GM18511 (cell line): ENCODE measurements at regions not wholly inside any gene's neighbourhood (a gene's known extent, or its start where the extent isn't known, plus 50 kb on each side); places are given as distances from the start of the nearest gene placed in this dataset.
"Not testable (repeated sequence)": the region's sequence is repeated elsewhere in the genome, so short reads cannot be mapped to it uniquely, and the experiment has no call there.

Experiments used
- ATAC-seq: cut with Tn5 transposase; IDR thresholded peaks from one replicate; pipeline ENCODE4 v1.9.1; 2021; ENCODE audit warnings: mild to moderate bottlenecking, moderate library complexity; ENCODE audit not compliant: unreplicated experiment

DNA sequence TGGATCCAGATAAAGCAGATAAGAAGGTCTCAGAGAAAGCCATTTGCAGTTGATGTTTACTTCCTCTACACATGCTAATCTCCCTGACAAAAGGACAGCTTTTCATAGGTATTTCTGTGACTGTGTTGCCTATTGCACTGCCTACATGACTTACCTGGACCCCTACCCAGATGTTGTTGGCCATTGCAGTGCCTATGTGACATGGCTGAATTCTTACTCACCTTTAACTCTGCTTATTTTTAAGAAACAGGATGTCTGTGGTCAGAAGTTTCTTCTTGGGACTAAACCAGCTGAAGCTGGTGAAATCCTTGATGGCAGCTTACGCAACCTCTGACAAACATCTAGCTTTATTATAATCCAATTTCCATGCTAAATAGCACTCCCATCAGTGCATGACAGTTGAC, 50.7 kb downstream of the PPIAL4D start:
- ATAC-seq = not testable (repeated sequence)

DNA sequence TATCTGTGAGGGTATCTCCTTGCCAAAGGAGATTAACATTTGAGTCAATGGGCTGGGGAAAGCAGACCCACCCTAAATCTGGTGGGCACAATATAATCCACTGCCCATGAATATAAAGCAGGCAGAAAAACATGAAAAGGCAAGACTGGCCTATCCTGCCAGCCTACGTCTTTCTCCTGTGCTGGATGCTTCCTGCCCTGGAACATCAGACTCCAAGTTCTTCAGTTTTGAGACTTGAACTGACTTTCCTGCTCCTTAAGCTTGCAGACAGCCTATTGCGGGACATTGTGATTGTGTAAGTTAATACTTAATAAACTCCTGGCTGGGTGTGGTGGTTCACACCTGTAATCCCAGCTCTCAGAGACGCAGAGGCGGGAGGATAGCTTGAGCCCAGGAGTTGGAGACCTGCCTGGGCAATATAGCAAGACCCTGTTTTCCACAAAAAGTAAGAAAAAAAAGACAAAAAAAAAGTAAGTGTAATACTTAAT, 52.4 kb downstream of the PPIAL4D start:
- ATAC-seq = not testable (repeated sequence)

DNA sequence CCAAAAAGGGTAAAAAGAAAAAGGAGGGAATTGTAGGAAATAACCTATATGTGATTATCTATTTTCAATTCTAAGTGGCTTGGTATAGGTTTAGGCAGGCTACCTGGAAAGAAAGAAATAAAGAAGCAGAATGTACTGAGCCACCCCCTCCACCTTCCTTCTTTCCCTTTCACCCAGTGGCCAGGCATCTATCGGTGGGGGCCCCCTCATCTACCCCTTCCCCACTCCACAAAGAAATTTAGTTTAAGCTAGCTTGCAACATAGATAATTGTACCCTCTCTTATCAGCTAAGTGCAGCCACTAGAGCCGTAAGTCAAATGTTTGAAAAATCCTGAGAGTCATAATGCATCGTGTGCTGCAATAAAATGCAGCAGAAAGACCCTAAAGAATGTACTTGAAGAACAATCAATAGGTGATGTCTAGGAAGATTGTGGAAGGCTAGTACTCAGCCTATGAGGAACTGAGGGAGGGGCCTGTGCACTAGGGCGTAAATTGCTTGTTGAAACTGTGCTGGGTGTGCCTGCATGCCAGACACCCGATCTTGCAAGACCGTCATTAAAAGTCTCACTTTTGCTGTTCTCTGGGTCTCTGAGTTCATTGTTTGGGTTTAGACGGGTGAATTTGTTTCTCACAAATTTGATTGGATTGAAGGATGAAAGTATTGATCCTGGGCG, 53.0 kb downstream of the PPIAL4D start:
- peak; percentile 64 for ATAC-seq

DNA sequence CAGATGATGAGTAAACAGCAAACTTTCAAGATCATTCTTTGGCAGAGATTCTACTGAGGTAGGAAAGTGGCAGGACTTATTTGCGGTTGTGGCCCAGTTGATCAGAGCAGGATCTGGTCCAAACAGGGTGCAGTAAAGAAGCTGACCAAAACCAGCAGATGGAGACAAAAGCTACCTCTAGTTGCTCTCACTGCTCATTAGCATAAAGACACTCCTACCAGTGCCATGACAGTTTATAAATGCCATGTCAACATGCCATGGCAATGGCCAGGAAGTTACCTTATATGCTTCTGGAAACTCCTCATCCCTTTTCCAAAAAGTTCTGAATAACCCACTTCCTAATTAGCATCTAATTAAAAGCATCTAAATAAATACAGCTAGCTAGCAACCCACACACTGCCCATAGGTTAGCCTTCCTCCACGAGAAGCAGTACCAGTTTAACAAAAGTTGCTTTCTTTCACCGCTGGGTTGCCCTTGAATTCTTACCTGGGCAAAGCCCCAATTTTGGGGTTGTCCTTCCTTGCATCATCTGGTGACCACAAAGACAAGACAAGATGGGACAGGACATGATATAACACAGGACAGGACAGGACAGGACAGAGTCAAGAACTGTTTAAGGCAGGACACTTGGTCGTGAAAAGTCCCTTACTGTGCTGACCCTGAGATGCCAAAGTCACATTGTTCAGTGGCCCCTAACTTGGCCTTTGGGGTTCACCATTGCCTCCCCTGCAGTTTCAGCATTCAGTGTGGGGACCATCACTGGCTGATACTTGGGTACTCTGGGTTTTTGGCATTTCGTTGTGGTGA, 59.2 kb downstream of the PPIAL4D start:
- peak; percentile 72 for ATAC-seq

DNA sequence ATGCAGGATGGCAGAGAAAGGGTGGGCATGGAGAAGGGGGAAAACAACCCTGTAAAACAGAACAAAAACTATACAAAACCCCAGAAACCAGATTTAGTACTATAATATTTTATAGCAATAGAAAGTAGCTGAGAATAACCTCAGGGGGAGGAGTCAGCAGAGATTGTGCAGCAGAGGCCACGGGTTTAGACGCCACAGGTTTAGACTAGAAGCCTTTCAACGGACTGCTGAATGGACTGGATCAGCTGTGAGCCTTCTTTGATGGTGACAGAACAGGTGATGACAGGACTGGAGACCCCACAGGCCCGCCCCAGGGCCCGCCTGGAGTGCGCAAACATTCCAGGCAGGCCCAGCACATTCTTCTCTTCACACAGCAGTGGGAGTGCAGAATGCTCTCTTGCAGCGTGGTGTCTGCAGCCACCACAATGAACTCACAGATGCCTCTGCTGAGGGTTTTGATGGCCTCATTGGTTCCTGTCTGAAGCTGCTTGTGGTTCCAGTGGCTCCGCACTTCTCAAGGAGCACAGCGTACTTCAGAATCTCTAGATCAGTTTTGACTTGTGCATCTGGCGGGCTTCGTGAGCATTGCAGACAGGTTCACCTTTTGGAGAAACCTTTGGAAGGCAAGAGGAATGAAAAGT, 65.6 kb downstream of the PPIAL4D start:
- ATAC-seq = not testable (repeated sequence)

DNA sequence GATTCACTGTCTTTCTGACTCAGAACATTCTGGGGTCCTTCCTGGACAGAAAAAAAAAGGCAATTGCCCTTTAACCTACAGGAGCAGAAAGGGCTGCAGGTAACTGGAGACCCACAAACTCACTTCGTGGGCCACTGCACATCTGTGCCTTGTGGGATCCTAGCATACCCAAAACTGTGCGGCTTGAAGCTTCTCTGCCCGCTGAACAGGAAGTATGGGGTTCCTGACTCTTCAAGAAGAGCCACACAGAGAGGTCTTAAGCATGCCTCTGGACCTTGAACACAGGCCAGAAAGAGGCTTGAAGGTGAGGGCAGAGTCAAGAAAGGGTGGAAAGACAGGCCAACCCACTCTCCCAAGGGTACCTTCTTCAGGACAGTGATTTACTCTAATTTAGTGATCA, 67.6 kb downstream of the PPIAL4D start:
- not testable (repeated sequence) for ATAC-seq

DNA sequence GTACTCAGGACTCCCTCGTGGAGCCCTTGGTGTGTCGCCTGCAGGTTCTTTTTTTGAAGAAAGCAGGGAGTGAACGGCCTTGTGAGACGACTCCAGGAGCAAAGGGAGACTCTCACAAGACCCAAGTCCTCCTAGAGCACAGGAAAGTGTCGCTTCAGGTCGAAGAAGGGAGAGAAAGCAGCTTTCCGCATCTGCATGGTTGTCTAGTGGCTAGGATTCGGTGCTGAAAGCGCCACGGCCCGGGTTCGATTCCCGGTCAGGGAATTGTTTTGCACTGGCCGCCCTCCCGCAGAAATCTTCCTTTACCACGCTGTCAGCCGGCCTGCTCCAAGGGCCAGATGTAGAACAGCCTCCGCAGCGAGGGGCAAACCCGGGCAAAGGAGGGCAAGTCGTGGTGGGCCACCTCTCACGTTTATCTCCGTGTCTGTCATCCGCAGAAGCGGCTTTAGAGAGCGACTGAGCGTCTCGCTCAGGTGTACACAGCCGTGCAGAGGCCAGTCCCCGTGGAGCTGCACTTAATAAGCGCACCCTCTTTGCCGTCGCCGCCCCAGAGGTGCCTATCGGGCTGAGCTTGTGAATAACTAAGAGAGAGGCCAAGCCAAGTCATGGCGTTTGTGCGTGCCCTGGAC, 72.6 kb downstream of the FAM72D start:
- not testable (repeated sequence) for ATAC-seq

DNA sequence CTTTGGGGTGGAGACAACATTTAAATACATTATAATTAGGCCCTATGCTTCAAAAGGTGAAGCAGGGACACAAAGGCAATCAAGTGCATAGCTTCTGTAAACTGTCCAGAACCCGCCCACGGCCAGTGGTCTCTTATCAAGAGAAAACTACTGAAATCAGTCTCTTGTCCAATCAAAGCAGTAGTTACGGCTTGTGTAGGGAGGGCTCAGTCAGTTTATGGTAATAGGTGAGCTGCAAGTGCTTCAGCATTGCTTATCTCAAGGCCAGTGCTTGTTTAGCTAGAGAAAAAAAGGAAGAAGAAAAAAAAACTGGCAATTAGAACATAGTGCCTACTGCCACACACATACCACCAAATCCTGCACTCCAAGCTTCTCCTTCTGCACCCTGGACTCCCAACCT, 68.6 kb downstream of the FAM72D start:
- ATAC-seq = not testable (repeated sequence)
